Body of pancreas (tissue), 4 donors: ENCODE measurements at regions not wholly inside any gene's neighbourhood (a gene's known extent, or its start where the extent isn't known, plus 50 kb on each side); places are given as distances from the start of the nearest gene placed in this dataset.

Experiments
- POLR2A ChIP-seq, 3 donors: fragments of 450-650 bp; IDR thresholded peaks; one replicate each; pipeline ENCODE4 v1.6.1; 2016; ENCODE audit warnings: antibody characterized with exemption in 3 of 3, mild to moderate bottlenecking in 2 of 3
- TF ChIP-seq, protein P1 (sequence below), 7 experiments: fragments of 450-650 bp in 4 of 7; fragments of 200-600 bp in 3 of 7; sonication (generic) in 3 of 7; IDR thresholded peaks; one replicate each; pipeline ENCODE4 v1.5.1; 2016 to 2019; ENCODE audit warnings: antibody characterized with exemption in 7 of 7

DNA sequence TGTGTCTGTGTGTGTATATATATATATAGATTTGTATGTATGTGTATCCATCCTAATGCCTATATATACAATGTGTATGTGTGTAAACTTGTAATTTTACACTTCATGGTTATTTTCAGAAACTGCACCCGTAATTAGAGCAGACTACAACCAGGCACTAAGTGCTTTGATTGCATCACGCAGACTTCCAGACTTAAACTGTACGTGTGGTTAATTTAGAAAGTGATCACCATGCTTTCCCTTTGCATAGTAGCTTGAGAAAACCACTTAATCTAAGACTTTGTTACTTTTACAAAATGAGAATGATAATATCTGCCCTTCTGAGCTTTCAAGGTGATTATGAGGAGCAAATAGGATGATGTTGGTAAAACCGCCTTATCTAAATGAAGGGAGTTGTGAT, 50.1 kb upstream of the E2F3 start:
- TF ChIP-seq, protein P1, sequence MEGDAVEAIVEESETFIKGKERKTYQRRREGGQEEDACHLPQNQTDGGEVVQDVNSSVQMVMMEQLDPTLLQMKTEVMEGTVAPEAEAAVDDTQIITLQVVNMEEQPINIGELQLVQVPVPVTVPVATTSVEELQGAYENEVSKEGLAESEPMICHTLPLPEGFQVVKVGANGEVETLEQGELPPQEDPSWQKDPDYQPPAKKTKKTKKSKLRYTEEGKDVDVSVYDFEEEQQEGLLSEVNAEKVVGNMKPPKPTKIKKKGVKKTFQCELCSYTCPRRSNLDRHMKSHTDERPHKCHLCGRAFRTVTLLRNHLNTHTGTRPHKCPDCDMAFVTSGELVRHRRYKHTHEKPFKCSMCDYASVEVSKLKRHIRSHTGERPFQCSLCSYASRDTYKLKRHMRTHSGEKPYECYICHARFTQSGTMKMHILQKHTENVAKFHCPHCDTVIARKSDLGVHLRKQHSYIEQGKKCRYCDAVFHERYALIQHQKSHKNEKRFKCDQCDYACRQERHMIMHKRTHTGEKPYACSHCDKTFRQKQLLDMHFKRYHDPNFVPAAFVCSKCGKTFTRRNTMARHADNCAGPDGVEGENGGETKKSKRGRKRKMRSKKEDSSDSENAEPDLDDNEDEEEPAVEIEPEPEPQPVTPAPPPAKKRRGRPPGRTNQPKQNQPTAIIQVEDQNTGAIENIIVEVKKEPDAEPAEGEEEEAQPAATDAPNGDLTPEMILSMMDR (IDR thresholded peaks at IDR 0.05): no peak
- TF ChIP-seq POLR2A (IDR thresholded peaks at IDR 0.05): no peak
